Stomach (tissue), 8 donors: ENCODE measurements at regions not wholly inside any gene's neighbourhood (a gene's known extent, or its start where the extent isn't known, plus 50 kb on each side); places are given as distances from the start of the nearest gene placed in this dataset.

Experiments used
- DNase-seq, 2 donors: peaks; one replicate each; pipeline versions ENCODE4 v3.0.0 to v3.0.0-alpha.2; 2013 to 2019
- H3K27ac ChIP-seq, 5 donors: fragments of 200-600 bp in 4 of 5; sonication (generic) in 4 of 5; one replicate each; pipeline ENCODE4 v1.5.1; 2013 to 2019; ENCODE audit warnings: mild to moderate bottlenecking in 1 of 5, moderate library complexity in 1 of 5
- H3K27me3 ChIP-seq, 3 donors: fragments of 200-600 bp; sonication (generic); one replicate each; pipeline ENCODE4 v1.5.1; 2017 to 2019; ENCODE audit warnings: mixed run types in 1 of 3
- H3K36me3 ChIP-seq, 4 donors: fragments of 200-600 bp; sonication (generic); 1 replicate in 3 of 4; 2 replicates in 1 of 4; pipeline ENCODE4 v1.5.1; 2016 to 2019
- H3K4me1 ChIP-seq, 4 donors: fragments of 200-600 bp; sonication (generic); one replicate each; pipeline ENCODE4 v1.5.1; 2016 to 2019
- H3K4me3 ChIP-seq, 4 donors: fragments of 200-600 bp; sonication (generic) in 3 of 4; one replicate each; pipeline ENCODE4 v1.5.1; 2016 to 2019; ENCODE audit warnings: mild to moderate bottlenecking in 1 of 4
- H3K9me3 ChIP-seq, 4 donors: fragments of 200-600 bp; sonication (generic); one replicate each; pipeline ENCODE4 v1.5.1; 2016 to 2019
- CTCF ChIP-seq, 7 experiments: fragments of 450-650 bp in 4 of 7; fragments of 200-600 bp in 3 of 7; sonication (generic) in 3 of 7; IDR thresholded peaks; one replicate each; pipeline ENCODE4 v1.5.1; 2016 to 2019; ENCODE audit warnings: antibody characterized with exemption in 7 of 7, control low read depth in 2 of 7, mild to moderate bottlenecking in 1 of 7
- EP300 ChIP-seq: sonication (generic); formaldehyde crosslinking; IDR thresholded peaks from one replicate; pipeline ENCODE4 v1.6.1; 2017; ENCODE audit warnings: antibody characterized with exemption
- POLR2A ChIP-seq, 4 donors: fragments of 450-650 bp; IDR thresholded peaks; one replicate each; pipeline ENCODE4 v1.6.1; 2016; ENCODE audit warnings: antibody characterized with exemption in 4 of 4, control low read depth in 2 of 4, mild to moderate bottlenecking in 1 of 4, moderate library complexity in 1 of 4
- POLR2AphosphoS5 ChIP-seq, 3 donors: sonication (generic); formaldehyde crosslinking; IDR thresholded peaks; one replicate each; pipeline ENCODE4 v1.6.1; 2016; ENCODE audit warnings: antibody characterized with exemption in 3 of 3
- WGBS, 5 donors: extraction: QIAGEN DNeasy Blood & Tissue Kit in 3 of 5; methylation state at CpG; one replicate each; pipeline versions ENCODE4 v1.1.5 to v1.1.7; 2013 to 2018; 5-methylcytosine and 5-hydroxymethylcytosine counted together
- intact Hi-C: fragments of 100-400 bp; cut with DNase I; formaldehyde crosslinking; loops from one replicate; pipeline ENCODE4 v1.15.1; 2023; ENCODE audit warnings: low total_unique reads
- donor health status: healthy with polysubstance abuse.
- donor health status: Bipolar disorder and iron deficiency.
- donor health status: healthy.

- DNase-seq: no peak
- H3K27ac ChIP-seq: no peak overlapping the region
- WGBS, 5 donors: 54 to 63% (median 59%) methylated on average over 8 of the region's 8 CpGs
- H3K27me3 ChIP-seq: no peaks in the 10 kb centered on the region
- no peaks in the 10 kb centered on the region for H3K9me3 ChIP-seq
- intact Hi-C loops: loop anchor here (10.0 kb wide), 1 partner anchor 356 kb away; no protein-coding TSS in a partner anchor
- H3K4me1 ChIP-seq: peaks cover 0 to 18% (median 9%) of the 10 kb centered on the region in 4 donors
- TF ChIP-seq POLR2A (IDR thresholded peaks at IDR 0.05): no peak
- TF ChIP-seq CTCF (IDR thresholded peaks at IDR 0.05): no peak
- TF ChIP-seq POLR2AphosphoS5 (IDR thresholded peaks at IDR 0.05): no peak
- no peak for TF ChIP-seq EP300
- no peaks in the 10 kb centered on the region for H3K36me3 ChIP-seq
- H3K4me3 ChIP-seq: no peak overlapping the region
Measured at GRCh38 chr7:156151078-156151477, 338.8 kb upstream of the SHH start.

GRCh38 chr7:156148995-156149394 lies 336.7 kb upstream of the SHH start:
- H3K27ac ChIP-seq: no peak overlapping the region
- peaks cover 0 to 2% (median 0%) of the 10 kb centered on the region in 3 donors for H3K27me3 ChIP-seq
- intact Hi-C loops: no loop called here
- no peaks in the 10 kb centered on the region for H3K9me3 ChIP-seq
- H3K4me1 ChIP-seq: peaks cover 0 to 18% (median 9%) of the 10 kb centered on the region in 4 donors
- WGBS, 5 donors: 88 to 98% (median 92%) methylated on average over 9 of the region's 9 CpGs
- TF ChIP-seq POLR2A (IDR thresholded peaks at IDR 0.05) (no peak), CTCF (IDR thresholded peaks at IDR 0.05) (no peak), POLR2AphosphoS5 (IDR thresholded peaks at IDR 0.05) (no peak)
- H3K4me3 ChIP-seq: no peak overlapping the region
- H3K36me3 ChIP-seq: no peaks in the 10 kb centered on the region
- DNase-seq: no peak

- no peaks in the 10 kb centered on the region for H3K36me3 ChIP-seq
- H3K27ac ChIP-seq: no peak overlapping the region
- intact Hi-C loops: no loop called here
- H3K4me3 ChIP-seq: no peak overlapping the region
- whole genome bisulfite sequencing, 5 donors: 54 to 80% (median 62%) methylated on average over 8 of the region's 8 CpGs
- H3K4me1 ChIP-seq: peaks cover 0 to 18% (median 9%) of the 10 kb centered on the region in 4 donors
- H3K27me3 ChIP-seq: peaks cover 0 to 7% (median 0%) of the 10 kb centered on the region in 3 donors
- no peak for TF ChIP-seq POLR2A (IDR thresholded peaks at IDR 0.05)
- TF ChIP-seq EP300: no peak
- no peak for TF ChIP-seq POLR2AphosphoS5 (IDR thresholded peaks at IDR 0.05)
- no peak for TF ChIP-seq CTCF (IDR thresholded peaks at IDR 0.05)
- no peaks in the 10 kb centered on the region for H3K9me3 ChIP-seq
- no peak for DNase-seq
Measured at GRCh38 chr7:156148547-156148946, 336.3 kb upstream of the SHH start.

GRCh38 chr7:156147756-156148504 lies 335.7 kb upstream of the SHH start:
- H3K4me1 ChIP-seq: peaks cover 0 to 18% (median 9%) of the 10 kb centered on the region in 4 donors
- H3K27me3 ChIP-seq: peaks cover 0 to 13% (median 0%) of the 10 kb centered on the region in 3 donors
- intact Hi-C loops: no loop called here
- no peak for TF ChIP-seq POLR2A (IDR thresholded peaks at IDR 0.05)
- TF ChIP-seq EP300: no peak
- no peak for TF ChIP-seq CTCF (IDR thresholded peaks at IDR 0.05)
- no peak for TF ChIP-seq POLR2AphosphoS5 (IDR thresholded peaks at IDR 0.05)
- no peak for DNase-seq
- no peaks in the 10 kb centered on the region for H3K9me3 ChIP-seq
- 65 to 77% (median 76%) methylated on average over 14 to 15 of the region's 15 CpGs for WGBS, 5 donors
- H3K4me3 ChIP-seq: no peak overlapping the region
- H3K36me3 ChIP-seq: no peaks in the 10 kb centered on the region
- peak overlapping the region in 3 of 5 donors; percentile 48 to 66 (median 57) for H3K27ac ChIP-seq
